Fibroblast of lung (primary cell): ENCODE measurements at regions not wholly inside any gene's neighbourhood (a gene's known extent, or its start where the extent isn't known, plus 50 kb on each side); places are given as distances from the start of the nearest gene placed in this dataset.

Source experiments
- DNase-seq, 2 donors: peaks; one replicate each; pipeline versions ENCODE4 v3.0.0 to v3.0.0-alpha.2; 2010; ENCODE audit warnings: low read depth in 2 of 2
- H2AFZ ChIP-seq: 2 replicates; pipeline ENCODE4 v1.5.1; 2012; ENCODE audit warnings: low read length, control low read depth, inconsistent platforms
- H3K27ac ChIP-seq: 2 replicates; pipeline ENCODE4 v1.5.1; 2011; ENCODE audit warnings: low read length, control low read depth; ENCODE audit not compliant: insufficient read depth
- H3K27me3 ChIP-seq: 2 replicates; pipeline ENCODE4 v1.5.1; 2011; ENCODE audit warnings: mild to moderate bottlenecking, low read length; ENCODE audit not compliant: control insufficient read depth, insufficient read depth
- H3K36me3 ChIP-seq: 2 replicates; pipeline ENCODE4 v1.5.1; 2011; ENCODE audit warnings: low read length; ENCODE audit not compliant: control insufficient read depth, insufficient read depth
- H3K4me1 ChIP-seq: 2 replicates; pipeline ENCODE4 v1.5.1; 2011; ENCODE audit warnings: low read length; ENCODE audit not compliant: control insufficient read depth, insufficient read depth; ENCODE audit errors: extremely low read depth
- H3K4me2 ChIP-seq: 2 replicates; pipeline ENCODE4 v1.5.1; 2011; ENCODE audit warnings: low read length, control low read depth; ENCODE audit not compliant: insufficient read depth; ENCODE audit errors: extremely low read depth
- H3K4me3 ChIP-seq, 4 experiments: fragments of 200-600 bp in 1 of 4; sonication (generic) in 1 of 4; replicated peaks in 1 of 4; 2 replicates each; pipeline ENCODE4 v1.5.1; 2011 to 2016; ENCODE audit warnings: low read length in 4 of 4, low read depth in 3 of 4, mild to moderate bottlenecking in 3 of 4, control low read depth in 2 of 4, inconsistent platforms in 1 of 4, mixed read lengths in 1 of 4; ENCODE audit not compliant: insufficient read depth in 1 of 4; ENCODE audit errors: control extremely low read depth in 1 of 4
- H3K79me2 ChIP-seq: 2 replicates; pipeline ENCODE4 v1.5.1; 2012; ENCODE audit warnings: mild to moderate bottlenecking, low read length, inconsistent platforms; ENCODE audit not compliant: control insufficient read depth, insufficient read depth
- H3K9ac ChIP-seq: 2 replicates; pipeline ENCODE4 v1.5.1; 2011; ENCODE audit warnings: mild to moderate bottlenecking, low read length, control low read depth; ENCODE audit not compliant: insufficient read depth
- H3K9me3 ChIP-seq: 2 replicates; pipeline ENCODE4 v1.5.1; 2012; ENCODE audit warnings: low read depth, low read length; ENCODE audit not compliant: control insufficient read depth, insufficient read depth
- H4K20me1 ChIP-seq: 2 replicates; pipeline ENCODE4 v1.5.1; 2011; ENCODE audit warnings: low read length; ENCODE audit not compliant: control insufficient read depth, insufficient read depth; ENCODE audit errors: extremely low read depth
- CTCF ChIP-seq, 2 donors: IDR thresholded peaks in 1 of 2; conservative IDR thresholded peaks in 1 of 2; 1 replicate in 1 of 2; 2 replicates in 1 of 2; pipeline ENCODE4 v1.5.1; 2011 to 2012; ENCODE audit warnings: low read length in 2 of 2, control low read depth in 1 of 2, inconsistent platforms in 1 of 2, low read depth in 1 of 2, mild to moderate bottlenecking in 1 of 2
- EZH2 ChIP-seq: IDR thresholded peaks from 2 replicates; pipeline ENCODE4 v1.5.1; 2012; ENCODE audit warnings: low read length, control low read depth, mild to moderate bottlenecking; ENCODE audit errors: missing control alignments

GRCh38 chr5:63700241-63700640 lies 262.0 kb downstream of the HTR1A start:
- Histone ChIP-seq H3K4me3 (no peak overlapping the region), H3K27me3 (no peaks in the 10 kb centered on the region), H3K9me3 (no peaks in the 10 kb centered on the region), H3K79me2 (no peaks in the 10 kb centered on the region), H4K20me1 (no peaks in the 10 kb centered on the region), H3K27ac (no peak overlapping the region), H2AFZ (no peak overlapping the region), H3K4me1 (no peaks in the 10 kb centered on the region), H3K9ac (no peak overlapping the region), H3K36me3 (no peaks in the 10 kb centered on the region), H3K4me2 (no peak overlapping the region)
- TF ChIP-seq EZH2 (no peak), CTCF (conservative IDR thresholded peaks at IDR 0.05 in 1 of 2, IDR thresholded peaks at IDR 0.05 in 1 of 2; ENCODE audit: low read depth in 1 of 2, low read length in 2 of 2) (no peak)
- no peak for DNase-seq

- H2AFZ ChIP-seq: no peak overlapping the region
- H3K9me3 ChIP-seq: no peaks in the 10 kb centered on the region
- no peak overlapping the region for H3K4me2 ChIP-seq
- no peaks in the 10 kb centered on the region for H3K27me3 ChIP-seq
- no peaks in the 10 kb centered on the region for H4K20me1 ChIP-seq
- no peaks in the 10 kb centered on the region for H3K36me3 ChIP-seq
- no peak for DNase-seq
- no peaks in the 10 kb centered on the region for H3K4me1 ChIP-seq
- H3K9ac ChIP-seq: no peak overlapping the region
- H3K79me2 ChIP-seq: no peaks in the 10 kb centered on the region
- no peak overlapping the region for H3K27ac ChIP-seq
- TF ChIP-seq EZH2 (no peak), CTCF (conservative IDR thresholded peaks at IDR 0.05 in 1 of 2, IDR thresholded peaks at IDR 0.05 in 1 of 2; ENCODE audit: low read depth in 1 of 2, low read length in 2 of 2) (no peak)
- H3K4me3 ChIP-seq: no peak overlapping the region
Observed at GRCh38 chr5:63697811-63698210, 264.4 kb downstream of the HTR1A start.

- Histone ChIP-seq H3K9ac (no peak overlapping the region), H4K20me1 (no peaks in the 10 kb centered on the region), H3K4me1 (no peaks in the 10 kb centered on the region), H3K36me3 (no peaks in the 10 kb centered on the region), H3K27me3 (no peaks in the 10 kb centered on the region), H3K79me2 (no peaks in the 10 kb centered on the region), H3K9me3 (no peaks in the 10 kb centered on the region), H3K4me2 (no peak overlapping the region), H2AFZ (no peak overlapping the region), H3K27ac (no peak overlapping the region), H3K4me3 (no peak overlapping the region)
- no peak for TF ChIP-seq CTCF (conservative IDR thresholded peaks at IDR 0.05 in 1 of 2, IDR thresholded peaks at IDR 0.05 in 1 of 2; ENCODE audit: low read depth in 1 of 2, low read length in 2 of 2)
- TF ChIP-seq EZH2: no peak
- no peak for DNase-seq
Observed at GRCh38 chr5:63690546-63690945, 271.7 kb downstream of the HTR1A start.
